Heart left ventricle (tissue), 13 donors: ENCODE measurements at regions not wholly inside any gene's neighbourhood (a gene's known extent, or its start where the extent isn't known, plus 50 kb on each side); places are given as distances from the start of the nearest gene placed in this dataset.

Experiments
- CTCF ChIP-seq, 12 donors: fragments of 200-600 bp; sonication (generic) in 4 of 12; IDR thresholded peaks; one replicate each; pipeline versions ENCODE4 v1.5.0 to v1.8.0; 2018 to 2022; ENCODE audit warnings: antibody characterized with exemption in 12 of 12, mild to moderate bottlenecking in 5 of 12
- POLR2A ChIP-seq, 2 donors: fragments of 450-650 bp; IDR thresholded peaks; one replicate each; pipeline ENCODE4 v1.6.1; 2017; ENCODE audit warnings: antibody characterized with exemption in 2 of 2, mild to moderate bottlenecking in 2 of 2, moderate library complexity in 2 of 2
- donor health status: ischemic (EF 13 %, LVEDD 7.1; RV severe dilation, severe dysfunction).
- donor health status: DM: no; HTN: yes; CAD: no.
- donor health status: DM: no; HTN: no; CAD: no.
- donor health status: ischemic (EF 25% LVEDD 6.9; RV normal size, moderate dysfunction).
- donor health status: ischemic (EF 25% LVEDD 5.7; RV mildly dilated, moderate dysfunction).
- donor health status: ischemic (EF 35%, LVEDD 5.7; RV mildly dilated, moderate dysfunction).
- donor health status: nonischemic (EF 11% LVEDD 7.7; RV severe dilation, severe dysfunction).
- donor health status: DM: yes; HTN: yes; CAD: no.
- donor health status: PGD.
- donor health status: ischemic (EF 29% LVEDD 5.4; RV normal size, mild dysfunction).
- donor health status: nonischemic (EF 23%, LVEDD 6.1; RV moderate dilation, normal function).

GRCh38 chrX:69090022-69090421, 75.2 kb downstream of the PJA1 start:
- TF ChIP-seq CTCF (IDR thresholded peaks at IDR 0.05) = no peak
- TF ChIP-seq POLR2A (IDR thresholded peaks at IDR 0.05) = no peak
